ENCODE measurements at regions not wholly inside any gene's neighbourhood (a gene's known extent, or its start where the extent isn't known, plus 50 kb on each side); places are given as distances from the start of the nearest gene placed in this dataset.

GRCh38 chr6:138685257-138685656 lies 88.3 kb upstream of the CCDC28A start:
- no peak for TF ChIP-seq POLR2A (IDR thresholded peaks at IDR 0.05)
- TF ChIP-seq CTCF (IDR thresholded peaks at IDR 0.05 in 4 of 5, conservative IDR thresholded peaks at IDR 0.05 in 1 of 5) = no peak
